Chondrocyte (in vitro differentiated cells): ENCODE measurements at regions not wholly inside any gene's neighbourhood (a gene's known extent, or its start where the extent isn't known, plus 50 kb on each side); places are given as distances from the start of the nearest gene placed in this dataset.

Experiments used
- DNase-seq: peaks from one replicate; pipeline ENCODE4 v3.0.0; 2021; ENCODE audit warnings: mixed read lengths, low spot score
- H3K27ac Mint-ChIP-seq: one replicate; pipeline ENCODE4 v1.8.0; 2021; ENCODE audit warnings: mild to moderate bottlenecking, moderate library complexity, mixed read lengths; ENCODE audit not compliant: unreplicated experiment
- H3K27me3 Mint-ChIP-seq: 2 replicates; pipeline ENCODE4 v1.8.0; 2021; ENCODE audit warnings: low read depth, mixed read lengths
- H3K36me3 Mint-ChIP-seq: 2 replicates; pipeline ENCODE4 v1.8.0; 2021; ENCODE audit warnings: low read depth, mixed read lengths
- H3K4me1 Mint-ChIP-seq: 2 replicates; pipeline ENCODE4 v1.8.0; 2021; ENCODE audit warnings: low read depth, mild to moderate bottlenecking, mixed read lengths
- H3K4me3 Mint-ChIP-seq: one replicate; pipeline ENCODE4 v1.8.0; 2021; ENCODE audit warnings: mild to moderate bottlenecking, moderate library complexity, mixed read lengths; ENCODE audit not compliant: unreplicated experiment
- H3K9me3 Mint-ChIP-seq: 2 replicates; pipeline ENCODE4 v1.8.0; 2021; ENCODE audit warnings: low read depth, mixed read lengths
- CTCF ChIP-seq: fragments of 200-600 bp; sonication (generic); IDR thresholded peaks from 2 replicates; pipeline ENCODE4 v1.5.0; 2021; ENCODE audit warnings: antibody characterized with exemption, mild to moderate bottlenecking, moderate library complexity

DNA sequence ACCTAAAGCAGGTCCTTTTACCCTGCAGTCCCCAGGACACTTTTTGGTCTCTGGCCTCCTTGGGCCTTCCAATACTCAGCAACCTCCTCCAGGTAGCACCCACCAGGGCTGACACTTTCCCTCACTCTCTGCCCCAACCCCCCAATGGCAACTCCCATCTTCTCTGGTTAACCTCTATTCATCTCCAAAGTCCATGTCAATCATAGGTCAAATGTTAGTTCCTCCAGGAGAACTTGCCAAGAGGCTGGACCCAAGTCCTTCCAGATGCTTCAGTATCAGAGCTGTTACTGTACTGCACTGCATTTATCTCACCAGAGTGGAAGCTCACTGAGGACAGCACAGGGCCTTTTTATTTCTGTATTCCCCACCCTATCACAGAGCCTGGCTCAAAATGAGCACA, 295.0 kb upstream of the KLF14 start:
- Mint-ChIP-seq H3K27ac (no peak overlapping the region), H3K36me3 (no peaks in the 10 kb centered on the region), H3K27me3 (no peaks in the 10 kb centered on the region), H3K9me3 (no peaks in the 10 kb centered on the region), H3K4me3 (no peak overlapping the region), H3K4me1 (peaks cover 27% of the 10 kb centered on the region)
- no peak for TF ChIP-seq CTCF
- no peak for DNase-seq

DNA sequence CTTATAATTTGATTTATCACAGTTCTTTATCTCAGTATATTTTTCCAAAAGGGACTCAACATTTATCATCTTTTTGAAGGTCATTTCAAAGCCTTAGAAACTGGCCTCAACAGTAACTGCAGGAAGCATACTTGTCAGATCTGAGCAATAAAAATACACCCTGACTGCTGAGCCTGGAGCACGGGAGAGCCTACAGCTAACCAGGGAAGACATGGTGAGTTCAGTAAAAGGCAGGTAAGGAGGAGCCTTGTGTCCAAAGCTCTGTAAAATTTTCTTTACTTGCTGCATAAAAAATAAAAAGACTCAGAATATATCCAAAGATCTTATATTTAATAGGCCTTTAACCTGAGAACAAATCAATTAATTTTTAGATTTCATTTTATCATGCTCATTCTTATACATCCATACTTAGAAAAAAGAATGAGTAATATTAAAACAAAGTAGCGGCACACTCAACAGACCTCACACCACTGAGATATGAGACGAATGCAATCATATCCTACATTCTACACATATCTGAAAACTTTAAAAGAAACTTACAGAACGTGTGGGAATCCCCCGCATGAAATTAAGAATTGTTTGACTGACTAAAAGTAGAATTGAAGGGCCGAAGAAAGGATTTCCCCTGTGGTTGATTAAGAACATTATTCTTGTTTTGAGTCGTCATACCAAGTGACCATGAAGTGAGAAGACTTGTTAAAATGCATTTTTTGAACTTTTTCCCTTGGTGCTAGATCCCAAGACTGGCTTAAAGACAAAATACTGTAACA, 296.4 kb upstream of the MKLN1 start:
- Mint-ChIP-seq H3K4me1 (peaks cover 30% of the 10 kb centered on the region), H3K36me3 (no peaks in the 10 kb centered on the region), H3K27ac (peak overlapping the region; percentile 15), H3K9me3 (no peaks in the 10 kb centered on the region), H3K27me3 (no peaks in the 10 kb centered on the region), H3K4me3 (no peak overlapping the region)
- no peak for DNase-seq
- no peak for TF ChIP-seq CTCF

- Mint-ChIP-seq H3K4me1 (peaks cover 21% of the 10 kb centered on the region), H3K36me3 (no peaks in the 10 kb centered on the region), H3K9me3 (no peaks in the 10 kb centered on the region), H3K4me3 (no peak overlapping the region), H3K27me3 (no peaks in the 10 kb centered on the region), H3K27ac (no peak overlapping the region)
- no peak for TF ChIP-seq CTCF
- no peak for DNase-seq
These were observed 294.9 kb upstream of the MKLN1 start for GRCh38 chr7:131032786-131033185.

GRCh38 chr7:131034166-131034881, 293.4 kb upstream of the MKLN1 start:
- H3K27me3 Mint-ChIP-seq, result no peaks in the 10 kb centered on the region
- no peak overlapping the region for H3K4me3 Mint-ChIP-seq
- no peak overlapping the region for H3K27ac Mint-ChIP-seq
- H3K36me3 Mint-ChIP-seq, result no peaks in the 10 kb centered on the region
- peaks cover 31% of the 10 kb centered on the region for H3K4me1 Mint-ChIP-seq
- H3K9me3 Mint-ChIP-seq, result no peaks in the 10 kb centered on the region
- TF ChIP-seq CTCF, result no peak
- DNase-seq, result no peak

DNA sequence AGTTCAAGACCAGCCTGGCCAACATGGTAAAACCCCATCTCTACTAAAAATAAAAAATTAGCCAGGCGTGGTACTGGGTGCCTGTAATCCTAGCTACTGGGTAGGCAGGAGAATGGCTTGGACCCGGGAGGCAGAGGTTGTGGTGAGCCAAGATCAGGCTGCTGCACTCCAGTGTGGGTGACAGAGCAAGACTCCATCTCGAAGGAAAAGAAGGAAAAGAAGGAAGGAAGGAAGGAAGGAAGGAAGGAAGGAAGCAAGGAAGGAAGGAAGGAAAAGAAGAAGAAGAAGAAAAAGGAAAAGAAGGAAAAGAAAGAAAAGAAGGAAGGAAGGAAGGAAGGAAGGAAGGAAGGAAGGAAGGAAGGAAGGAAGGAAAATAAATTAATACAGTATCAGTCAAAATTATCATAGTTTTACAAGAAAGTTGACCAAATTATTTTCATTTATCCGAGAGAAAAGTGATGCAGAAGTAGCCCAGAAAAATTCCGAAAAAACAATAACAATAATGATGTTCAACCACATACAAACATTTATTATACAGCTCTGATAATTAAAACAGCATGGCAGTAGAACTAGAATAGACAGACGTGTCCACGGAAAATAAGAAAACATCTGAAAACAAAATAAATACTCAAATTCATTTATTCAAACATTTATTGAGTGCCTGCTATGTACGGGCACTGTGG, 292.4 kb upstream of the MKLN1 start:
- DNase-seq, result no peak
- Mint-ChIP-seq H3K27me3 (no peaks in the 10 kb centered on the region), H3K4me3 (no peak overlapping the region), H3K27ac (no peak overlapping the region), H3K36me3 (no peaks in the 10 kb centered on the region), H3K9me3 (no peaks in the 10 kb centered on the region), H3K4me1 (peaks cover 39% of the 10 kb centered on the region)
- TF ChIP-seq CTCF, result no peak
